Ascending aorta (tissue), 2 donors: ENCODE measurements at regions not wholly inside any gene's neighbourhood (a gene's known extent, or its start where the extent isn't known, plus 50 kb on each side); places are given as distances from the start of the nearest gene placed in this dataset.

Experiments used
- DNase-seq, 2 donors: peaks; one replicate each; pipeline ENCODE4 v3.0.0-alpha.2; 2019; ENCODE audit warnings: low spot score in 2 of 2
- H3K27ac ChIP-seq, 2 donors: fragments of 200-600 bp; sonication (generic); one replicate each; pipeline ENCODE4 v1.5.1; 2016 to 2017; ENCODE audit warnings: mild to moderate bottlenecking in 1 of 2
- H3K27me3 ChIP-seq: fragments of 200-600 bp; sonication (generic); one replicate; pipeline ENCODE4 v1.5.1; 2017
- H3K36me3 ChIP-seq, 2 donors: fragments of 200-600 bp; sonication (generic); one replicate each; pipeline ENCODE4 v1.5.1; 2016
- H3K4me1 ChIP-seq, 2 donors: fragments of 200-600 bp; sonication (generic); one replicate each; pipeline ENCODE4 v1.5.1; 2016 to 2017; ENCODE audit warnings: mild to moderate bottlenecking in 1 of 2
- H3K4me3 ChIP-seq, 2 donors: fragments of 200-600 bp; sonication (generic); one replicate each; pipeline ENCODE4 v1.5.1; 2016 to 2017; ENCODE audit warnings: mild to moderate bottlenecking in 1 of 2
- H3K9me3 ChIP-seq, 2 donors: fragments of 200-600 bp; sonication (generic); one replicate each; pipeline ENCODE4 v1.5.1; 2016
- CTCF ChIP-seq, 3 experiments: fragments of 200-600 bp in 2 of 3; fragments of 450-650 bp in 1 of 3; sonication (generic) in 2 of 3; IDR thresholded peaks; one replicate each; pipeline ENCODE4 v1.5.1; 2016 to 2019; ENCODE audit warnings: antibody characterized with exemption in 3 of 3, mild to moderate bottlenecking in 1 of 3, moderate library complexity in 1 of 3
- intact Hi-C: fragments of 100-400 bp; cut with DNase I; formaldehyde crosslinking; loops from one replicate; pipeline ENCODE4 v1.15.1; 2023

- intact Hi-C loops = no loop called here
- Histone ChIP-seq H3K36me3 (no peaks in the 10 kb centered on the region), H3K4me1 (no peaks in the 10 kb centered on the region), H3K4me3 (no peak overlapping the region), H3K9me3 (no peaks in the 10 kb centered on the region), H3K27ac (no peak overlapping the region), H3K27me3 (no peaks in the 10 kb centered on the region)
- no peak for DNase-seq
- no peak for TF ChIP-seq CTCF (IDR thresholded peaks at IDR 0.05)
Observed at GRCh38 chr14:71196921-71197320, 289.7 kb downstream of the PCNX1 start.

- intact Hi-C loops = no loop called here
- no peak for DNase-seq
- Histone ChIP-seq H3K27ac (no peak overlapping the region), H3K4me3 (no peak overlapping the region), H3K36me3 (no peaks in the 10 kb centered on the region), H3K9me3 (no peaks in the 10 kb centered on the region), H3K27me3 (no peaks in the 10 kb centered on the region), H3K4me1 (no peaks in the 10 kb centered on the region)
- no peak for TF ChIP-seq CTCF (IDR thresholded peaks at IDR 0.05)
Observed at GRCh38 chr14:71198687-71199086, 291.4 kb downstream of the PCNX1 start.

GRCh38 chr14:71201840-71202239 is 294.6 kb downstream of the PCNX1 start:
- no peak overlapping the region for H3K4me3 ChIP-seq
- H3K4me1 ChIP-seq = no peaks in the 10 kb centered on the region
- intact Hi-C loops = no loop called here
- H3K9me3 ChIP-seq = no peaks in the 10 kb centered on the region
- no peaks in the 10 kb centered on the region for H3K36me3 ChIP-seq
- TF ChIP-seq CTCF (IDR thresholded peaks at IDR 0.05) = no peak
- H3K27ac ChIP-seq = no peak overlapping the region
- no peak for DNase-seq
- no peaks in the 10 kb centered on the region for H3K27me3 ChIP-seq

- no peak for TF ChIP-seq CTCF (IDR thresholded peaks at IDR 0.05)
Observed at GRCh38 chr14:71202881-71203280, 295.6 kb downstream of the PCNX1 start.

GRCh38 chr14:71203306-71203705 is 296.0 kb downstream of the PCNX1 start:
- no peaks in the 10 kb centered on the region for H3K27me3 ChIP-seq
- no peak for DNase-seq
- H3K36me3 ChIP-seq = no peaks in the 10 kb centered on the region
- H3K27ac ChIP-seq = no peak overlapping the region
- H3K9me3 ChIP-seq = no peaks in the 10 kb centered on the region
- no peak overlapping the region for H3K4me3 ChIP-seq
- peaks cover 0 to 5% of the 10 kb centered on the region in 2 donors for H3K4me1 ChIP-seq
- intact Hi-C loops = no loop called here
- TF ChIP-seq CTCF (IDR thresholded peaks at IDR 0.05) = no peak

More at GRCh38 chr14:71202881-71203280, 295.6 kb downstream of the PCNX1 start:
- Histone ChIP-seq H3K36me3 (no peaks in the 10 kb centered on the region), H3K4me3 (no peak overlapping the region), H3K4me1 (peaks cover 0 to 5% of the 10 kb centered on the region in 2 donors), H3K9me3 (no peaks in the 10 kb centered on the region), H3K27ac (no peak overlapping the region), H3K27me3 (no peaks in the 10 kb centered on the region)
- intact Hi-C loops = no loop called here
- DNase-seq = no peak

GRCh38 chr14:71204231-71204630 is 297.0 kb downstream of the PCNX1 start:
- DNase-seq = no peak
- Histone ChIP-seq H3K9me3 (no peaks in the 10 kb centered on the region), H3K27ac (no peak overlapping the region), H3K4me3 (no peak overlapping the region), H3K27me3 (no peaks in the 10 kb centered on the region), H3K4me1 (peaks cover 0 to 5% of the 10 kb centered on the region in 2 donors), H3K36me3 (no peaks in the 10 kb centered on the region)
- TF ChIP-seq CTCF (IDR thresholded peaks at IDR 0.05) = no peak
- intact Hi-C loops = no loop called here
